ENCODE measurements at regions not wholly inside any gene's neighbourhood (a gene's known extent, or its start where the extent isn't known, plus 50 kb on each side); places are given as distances from the start of the nearest gene placed in this dataset.

- DNase-seq (ENCODE audit: low spot score in 2 of 2) (no peak), ATAC-seq (ENCODE audit: low read depth) (no peak)
- no peaks in the 10 kb centered on the region for H3K36me3 Mint-ChIP-seq
- H3K9me3 Mint-ChIP-seq, result peaks cover 1% of the 10 kb centered on the region
- H3K4me3 Mint-ChIP-seq, result no peak overlapping the region
- H3K4me1 Mint-ChIP-seq, result no peaks in the 10 kb centered on the region
- no peak overlapping the region for H3K27ac Mint-ChIP-seq
- H3K27me3 Mint-ChIP-seq, result no peaks in the 10 kb centered on the region
These were observed 100.1 kb upstream of the FSHR start for GRCh38 chr2:49254401-49254800.

- DNase-seq (ENCODE audit: low spot score in 2 of 2), result no peak
- ATAC-seq (ENCODE audit: low read depth), result no peak
- Mint-ChIP-seq H3K4me3 (no peak overlapping the region), H3K9me3 (peaks cover 1% of the 10 kb centered on the region), H3K27ac (no peak overlapping the region), H3K4me1 (no peaks in the 10 kb centered on the region), H3K27me3 (no peaks in the 10 kb centered on the region), H3K36me3 (no peaks in the 10 kb centered on the region)
These were observed 97.5 kb upstream of the FSHR start for GRCh38 chr2:49251766-49252165.

GRCh38 chr2:49251251-49251650 lies 96.9 kb upstream of the FSHR start:
- H3K27ac Mint-ChIP-seq, result no peak overlapping the region
- ATAC-seq (ENCODE audit: low read depth) (no peak), DNase-seq (ENCODE audit: low spot score in 2 of 2) (no peak)
- no peaks in the 10 kb centered on the region for H3K36me3 Mint-ChIP-seq
- peaks cover 1% of the 10 kb centered on the region for H3K4me1 Mint-ChIP-seq
- peaks cover 1% of the 10 kb centered on the region for H3K9me3 Mint-ChIP-seq
- H3K27me3 Mint-ChIP-seq, result no peaks in the 10 kb centered on the region
- no peak overlapping the region for H3K4me3 Mint-ChIP-seq

- no peak for ATAC-seq (ENCODE audit: low read depth)
- Mint-ChIP-seq H3K27ac (no peak overlapping the region), H3K9me3 (peaks cover 2% of the 10 kb centered on the region), H3K4me3 (no peak overlapping the region), H3K27me3 (no peaks in the 10 kb centered on the region), H3K4me1 (peaks cover 4% of the 10 kb centered on the region), H3K36me3 (no peaks in the 10 kb centered on the region)
- DNase-seq (ENCODE audit: low spot score in 2 of 2), result no peak
These were observed 94.2 kb upstream of the FSHR start for GRCh38 chr2:49248506-49248905.

GRCh38 chr2:49241991-49242390 lies 87.7 kb upstream of the FSHR start:
- ATAC-seq (ENCODE audit: low read depth) (no peak), DNase-seq (ENCODE audit: low spot score in 2 of 2) (no peak)
- Mint-ChIP-seq H3K27ac (no peak overlapping the region), H3K4me1 (peaks cover 4% of the 10 kb centered on the region), H3K27me3 (no peaks in the 10 kb centered on the region), H3K36me3 (no peaks in the 10 kb centered on the region), H3K4me3 (no peak overlapping the region), H3K9me3 (peaks cover 8% of the 10 kb centered on the region)

- DNase-seq (ENCODE audit: low spot score in 2 of 2) (no peak), ATAC-seq (ENCODE audit: low read depth) (no peak)
- Mint-ChIP-seq H3K9me3 (peaks cover 8% of the 10 kb centered on the region), H3K27ac (no peak overlapping the region), H3K4me3 (no peak overlapping the region), H3K4me1 (peaks cover 4% of the 10 kb centered on the region), H3K27me3 (peaks cover 1% of the 10 kb centered on the region), H3K36me3 (no peaks in the 10 kb centered on the region)
These were observed 87.2 kb upstream of the FSHR start for GRCh38 chr2:49241501-49241900.

GRCh38 chr2:49240608-49241007 lies 86.3 kb upstream of the FSHR start:
- H3K27ac Mint-ChIP-seq, result no peak overlapping the region
- peaks cover 7% of the 10 kb centered on the region for H3K9me3 Mint-ChIP-seq
- no peak overlapping the region for H3K4me3 Mint-ChIP-seq
- no peaks in the 10 kb centered on the region for H3K4me1 Mint-ChIP-seq
- no peaks in the 10 kb centered on the region for H3K36me3 Mint-ChIP-seq
- DNase-seq (ENCODE audit: low spot score in 2 of 2), result no peak
- ATAC-seq (ENCODE audit: low read depth), result no peak
- peaks cover 4% of the 10 kb centered on the region for H3K27me3 Mint-ChIP-seq

GRCh38 chr2:49238604-49238960 lies 84.3 kb upstream of the FSHR start:
- peaks cover 7% of the 10 kb centered on the region for H3K9me3 Mint-ChIP-seq
- H3K4me1 Mint-ChIP-seq, result no peaks in the 10 kb centered on the region
- H3K4me3 Mint-ChIP-seq, result no peak overlapping the region
- DNase-seq (ENCODE audit: low spot score in 2 of 2) (no peak), ATAC-seq (ENCODE audit: low read depth) (no peak)
- no peak overlapping the region for H3K27ac Mint-ChIP-seq
- H3K27me3 Mint-ChIP-seq, result peaks cover 4% of the 10 kb centered on the region
- H3K36me3 Mint-ChIP-seq, result no peaks in the 10 kb centered on the region

GRCh38 chr2:49237867-49238603 lies 83.7 kb upstream of the FSHR start:
- no peaks in the 10 kb centered on the region for H3K4me1 Mint-ChIP-seq
- ATAC-seq (ENCODE audit: low read depth), result no peak
- no peak overlapping the region for H3K4me3 Mint-ChIP-seq
- H3K27ac Mint-ChIP-seq, result no peak overlapping the region
- no peak for DNase-seq (ENCODE audit: low spot score in 2 of 2)
- peaks cover 5% of the 10 kb centered on the region for H3K9me3 Mint-ChIP-seq
- peaks cover 4% of the 10 kb centered on the region for H3K27me3 Mint-ChIP-seq
- no peaks in the 10 kb centered on the region for H3K36me3 Mint-ChIP-seq

GRCh38 chr2:49236316-49236715 lies 82.0 kb upstream of the FSHR start:
- no peak for ATAC-seq (ENCODE audit: low read depth)
- Mint-ChIP-seq H3K27me3 (peaks cover 4% of the 10 kb centered on the region), H3K9me3 (peaks cover 4% of the 10 kb centered on the region), H3K4me3 (no peak overlapping the region), H3K36me3 (no peaks in the 10 kb centered on the region), H3K27ac (no peak overlapping the region), H3K4me1 (no peaks in the 10 kb centered on the region)
- no peak for DNase-seq (ENCODE audit: low spot score in 2 of 2)

- H3K36me3 Mint-ChIP-seq, result no peaks in the 10 kb centered on the region
- no peaks in the 10 kb centered on the region for H3K4me1 Mint-ChIP-seq
- no peaks in the 10 kb centered on the region for H3K27me3 Mint-ChIP-seq
- H3K9me3 Mint-ChIP-seq, result peaks cover 5% of the 10 kb centered on the region
- ATAC-seq (ENCODE audit: low read depth) (no peak), DNase-seq (ENCODE audit: low spot score in 2 of 2) (no peak)
- H3K4me3 Mint-ChIP-seq, result no peak overlapping the region
- no peak overlapping the region for H3K27ac Mint-ChIP-seq
These were observed 72.0 kb upstream of the FSHR start for GRCh38 chr2:49226360-49226759.

GRCh38 chr2:49225126-49225525 lies 70.8 kb upstream of the FSHR start:
- Mint-ChIP-seq H3K27ac (no peak overlapping the region), H3K36me3 (no peaks in the 10 kb centered on the region), H3K4me3 (no peak overlapping the region), H3K4me1 (no peaks in the 10 kb centered on the region), H3K27me3 (no peaks in the 10 kb centered on the region), H3K9me3 (peaks cover under 1% of the 10 kb centered on the region)
- ATAC-seq (ENCODE audit: low read depth) (no peak), DNase-seq (ENCODE audit: low spot score in 2 of 2) (no peak)

GRCh38 chr2:49224426-49225010 lies 70.2 kb upstream of the FSHR start:
- H3K9me3 Mint-ChIP-seq, result peaks cover 1% of the 10 kb centered on the region
- ATAC-seq (ENCODE audit: low read depth), result no peak
- no peak overlapping the region for H3K4me3 Mint-ChIP-seq
- H3K27ac Mint-ChIP-seq, result no peak overlapping the region
- H3K27me3 Mint-ChIP-seq, result no peaks in the 10 kb centered on the region
- no peaks in the 10 kb centered on the region for H3K4me1 Mint-ChIP-seq
- H3K36me3 Mint-ChIP-seq, result no peaks in the 10 kb centered on the region
- DNase-seq (ENCODE audit: low spot score in 2 of 2), result no peak

- ATAC-seq (ENCODE audit: low read depth), result no peak
- no peaks in the 10 kb centered on the region for H3K36me3 Mint-ChIP-seq
- no peaks in the 10 kb centered on the region for H3K4me1 Mint-ChIP-seq
- H3K27ac Mint-ChIP-seq, result no peak overlapping the region
- no peak for DNase-seq (ENCODE audit: low spot score in 2 of 2)
- peaks cover 4% of the 10 kb centered on the region for H3K9me3 Mint-ChIP-seq
- H3K27me3 Mint-ChIP-seq, result no peaks in the 10 kb centered on the region
- H3K4me3 Mint-ChIP-seq, result no peak overlapping the region
These were observed 68.7 kb upstream of the FSHR start for GRCh38 chr2:49222975-49223528.

- no peaks in the 10 kb centered on the region for H3K4me1 Mint-ChIP-seq
- H3K27ac Mint-ChIP-seq, result no peak overlapping the region
- ATAC-seq (ENCODE audit: low read depth), result no peak
- H3K36me3 Mint-ChIP-seq, result no peaks in the 10 kb centered on the region
- no peak overlapping the region for H3K4me3 Mint-ChIP-seq
- DNase-seq (ENCODE audit: low spot score in 2 of 2), result no peak
- H3K27me3 Mint-ChIP-seq, result no peaks in the 10 kb centered on the region
- peaks cover 4% of the 10 kb centered on the region for H3K9me3 Mint-ChIP-seq
These were observed 65.4 kb upstream of the FSHR start for GRCh38 chr2:49219741-49220140.

Data from memory B cell (primary cell).